HEK293T (cell line): ENCODE measurements at regions not wholly inside any gene's neighbourhood (a gene's known extent, or its start where the extent isn't known, plus 50 kb on each side); places are given as distances from the start of the nearest gene placed in this dataset.

Experiments used
- CTCF ChIA-PET: fragments of 350-600 bp; formaldehyde crosslinking; extraction: SDS; loops from one replicate; lab custom pipeline; 2021; ENCODE audit warnings: antibody characterized with exemption, inconsistent platforms; lab: Yijun Ruan, JAX
- POLR2A ChIA-PET: fragments of 350-600 bp; formaldehyde crosslinking; extraction: SDS; loops from one replicate; lab custom pipeline; 2020; ENCODE audit warnings: antibody characterized with exemption, inconsistent platforms; lab: Yijun Ruan, JAX
- DNase-seq: peaks from one replicate; pipeline ENCODE4 v3.0.0; 2012; ENCODE audit warnings: mixed read lengths; ENCODE audit errors: extremely low spot score
- ARNT ChIP-seq: fragments of 450-650 bp; IDR thresholded peaks from 2 replicates; pipeline ENCODE4 v1.6.1; 2017; ENCODE audit warnings: mild to moderate bottlenecking
- BHLHE40 ChIP-seq: fragments of 450-650 bp; IDR thresholded peaks from 2 replicates; pipeline ENCODE4 v1.6.1; 2016; ENCODE audit warnings: mild to moderate bottlenecking, moderate library complexity, borderline replicate concordance
- CTBP1 ChIP-seq: fragments of 450-650 bp; IDR thresholded peaks from 2 replicates; pipeline ENCODE4 v1.6.1; 2016; ENCODE audit warnings: borderline replicate concordance
- ELF4 ChIP-seq: fragments of 450-650 bp; IDR thresholded peaks from 2 replicates; pipeline ENCODE4 v1.6.1; 2017; ENCODE audit warnings: antibody characterized with exemption
- FOXA1 ChIP-seq: fragments of 450-650 bp; IDR thresholded peaks from 2 replicates; pipeline ENCODE4 v1.6.1; 2016; ENCODE audit warnings: mild to moderate bottlenecking
- FOXK2 ChIP-seq: fragments of 450-650 bp; IDR thresholded peaks from 2 replicates; pipeline ENCODE4 v1.6.1; 2016; ENCODE audit warnings: mild to moderate bottlenecking
- FOXM1 ChIP-seq: fragments of 450-650 bp; IDR thresholded peaks from 2 replicates; pipeline ENCODE4 v1.6.1; 2017; ENCODE audit warnings: mild to moderate bottlenecking, borderline replicate concordance
- HDGF ChIP-seq: fragments of 450-650 bp; IDR thresholded peaks from 2 replicates; pipeline ENCODE4 v1.6.1; 2017; ENCODE audit warnings: antibody characterized with exemption, borderline replicate concordance
- L3MBTL2 ChIP-seq: fragments of 450-650 bp; conservative IDR thresholded peaks from 2 replicates; pipeline ENCODE4 v1.6.1; 2016; ENCODE audit warnings: mild to moderate bottlenecking
- LEF1 ChIP-seq: fragments of 450-650 bp; IDR thresholded peaks from 2 replicates; pipeline ENCODE4 v1.6.1; 2017; ENCODE audit warnings: mild to moderate bottlenecking, borderline replicate concordance
- NFRKB ChIP-seq: fragments of 450-650 bp; IDR thresholded peaks from 2 replicates; pipeline ENCODE4 v1.6.1; 2016; ENCODE audit warnings: mild to moderate bottlenecking, moderate library complexity
- SP1 ChIP-seq: fragments of 450-650 bp; IDR thresholded peaks from 2 replicates; pipeline ENCODE4 v1.6.1; 2017
- SUZ12 ChIP-seq: fragments of 450-650 bp; IDR thresholded peaks from 2 replicates; pipeline ENCODE4 v1.6.1; 2016; ENCODE audit warnings: mild to moderate bottlenecking
- TARDBP ChIP-seq: fragments of 450-650 bp; IDR thresholded peaks from 2 replicates; pipeline ENCODE4 v1.6.1; 2016
- ZNF384 ChIP-seq: fragments of 450-650 bp; IDR thresholded peaks from 2 replicates; pipeline ENCODE4 v1.6.1; 2016
- TF ChIP-seq, protein P1 (sequence below): fragments of 450-650 bp; IDR thresholded peaks from 2 replicates; pipeline ENCODE4 v1.6.1; 2016

DNA sequence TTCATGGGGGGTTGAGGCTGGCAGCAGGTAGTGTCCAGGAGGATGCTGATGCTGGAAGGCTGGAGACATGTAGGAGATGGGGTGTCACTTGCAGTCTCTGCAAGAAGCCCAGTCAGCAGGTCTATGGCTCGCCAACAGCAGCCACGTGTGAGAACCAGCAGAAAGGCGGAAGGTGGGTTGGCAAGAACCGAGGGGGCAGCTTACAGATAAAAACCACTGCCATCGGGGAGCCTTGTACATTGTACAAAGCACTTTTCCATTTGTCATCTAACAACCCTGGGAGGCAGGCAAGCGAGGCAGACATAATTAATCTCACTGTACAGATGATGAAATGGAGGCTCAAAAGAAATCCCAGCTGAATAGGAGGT is 167.2 kb downstream of the KCNA5 start:
- DNase-seq: no peak
- ChIA-PET POLR2A (no interaction called here), CTCF (no interaction called here)
- TF ChIP-seq CTBP1: no peak
- TF ChIP-seq L3MBTL2: no peak
- no peak for TF ChIP-seq NFRKB
- no peak for TF ChIP-seq SUZ12
- no peak for TF ChIP-seq FOXM1
- TF ChIP-seq FOXA1: no peak
- TF ChIP-seq HDGF: no peak
- TF ChIP-seq ARNT: no peak
- no peak for TF ChIP-seq SP1
- TF ChIP-seq, protein P1, sequence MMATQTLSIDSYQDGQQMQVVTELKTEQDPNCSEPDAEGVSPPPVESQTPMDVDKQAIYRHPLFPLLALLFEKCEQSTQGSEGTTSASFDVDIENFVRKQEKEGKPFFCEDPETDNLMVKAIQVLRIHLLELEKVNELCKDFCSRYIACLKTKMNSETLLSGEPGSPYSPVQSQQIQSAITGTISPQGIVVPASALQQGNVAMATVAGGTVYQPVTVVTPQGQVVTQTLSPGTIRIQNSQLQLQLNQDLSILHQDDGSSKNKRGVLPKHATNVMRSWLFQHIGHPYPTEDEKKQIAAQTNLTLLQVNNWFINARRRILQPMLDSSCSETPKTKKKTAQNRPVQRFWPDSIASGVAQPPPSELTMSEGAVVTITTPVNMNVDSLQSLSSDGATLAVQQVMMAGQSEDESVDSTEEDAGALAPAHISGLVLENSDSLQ: no peak
- TF ChIP-seq BHLHE40: no peak
- no peak for TF ChIP-seq TARDBP
- no peak for TF ChIP-seq ELF4
- TF ChIP-seq FOXK2: no peak
- no peak for TF ChIP-seq ZNF384
- TF ChIP-seq LEF1: no peak

DNA sequence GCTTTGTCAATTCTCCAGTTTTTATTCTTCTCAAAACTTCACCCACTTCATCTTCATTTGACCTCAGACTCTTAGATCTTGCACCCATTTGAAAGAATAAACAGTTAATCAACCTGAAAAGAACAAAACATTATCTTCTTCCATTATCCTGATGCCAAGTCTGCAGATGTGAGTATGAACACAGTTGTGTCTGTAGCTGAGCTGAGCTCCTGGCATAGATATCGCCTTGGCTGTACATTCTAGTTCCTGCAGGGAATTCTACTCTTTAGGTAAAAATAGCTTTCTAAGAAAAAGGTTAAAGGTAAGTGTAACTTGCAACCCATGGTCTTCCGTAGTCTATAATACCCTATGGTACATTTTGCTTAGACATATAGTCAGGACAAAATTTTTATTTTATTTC is 169.7 kb downstream of the KCNA5 start:
- ChIA-PET POLR2A (no interaction called here), CTCF (interaction anchor here (1.2 kb wide), 1 partner anchor 13 kb away, joined by 5 read pairs; no protein-coding TSS in a partner anchor)
- no peak for TF ChIP-seq LEF1
- no peak for TF ChIP-seq CTBP1
- TF ChIP-seq SP1: no peak
- TF ChIP-seq TARDBP: no peak
- TF ChIP-seq ELF4: no peak
- TF ChIP-seq L3MBTL2: no peak
- no peak for TF ChIP-seq NFRKB
- no peak for TF ChIP-seq HDGF
- TF ChIP-seq BHLHE40: no peak
- TF ChIP-seq FOXK2: no peak
- TF ChIP-seq SUZ12: no peak
- TF ChIP-seq ARNT: no peak
- TF ChIP-seq, protein P1: no peak
- TF ChIP-seq FOXM1: no peak
- no peak for TF ChIP-seq FOXA1
- TF ChIP-seq ZNF384: no peak
- no peak for DNase-seq

DNA sequence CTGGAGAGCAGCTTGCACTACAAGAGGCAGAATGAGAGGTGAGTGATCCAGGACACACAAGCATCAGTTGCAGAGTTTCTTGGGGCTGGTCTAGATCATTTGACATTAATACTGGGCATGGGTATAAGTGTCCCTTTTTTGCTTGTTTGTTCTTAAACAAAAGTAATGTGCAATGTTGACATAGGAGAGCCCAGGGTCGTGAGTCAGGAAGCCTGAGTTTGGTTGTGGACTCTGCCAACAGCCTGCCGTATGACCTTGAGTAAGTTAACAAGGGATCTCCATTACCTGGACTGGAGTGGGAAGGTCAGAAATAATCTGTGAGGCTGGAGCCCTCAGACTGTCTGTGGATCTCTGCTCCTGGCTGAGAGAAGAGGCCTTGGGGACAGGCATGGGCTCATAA is 170.3 kb downstream of the KCNA5 start:
- TF ChIP-seq L3MBTL2 (no peak), LEF1 (no peak)
- POLR2A ChIA-PET: no interaction called here
- DNase-seq: no peak
- CTCF ChIA-PET: no interaction called here

DNA sequence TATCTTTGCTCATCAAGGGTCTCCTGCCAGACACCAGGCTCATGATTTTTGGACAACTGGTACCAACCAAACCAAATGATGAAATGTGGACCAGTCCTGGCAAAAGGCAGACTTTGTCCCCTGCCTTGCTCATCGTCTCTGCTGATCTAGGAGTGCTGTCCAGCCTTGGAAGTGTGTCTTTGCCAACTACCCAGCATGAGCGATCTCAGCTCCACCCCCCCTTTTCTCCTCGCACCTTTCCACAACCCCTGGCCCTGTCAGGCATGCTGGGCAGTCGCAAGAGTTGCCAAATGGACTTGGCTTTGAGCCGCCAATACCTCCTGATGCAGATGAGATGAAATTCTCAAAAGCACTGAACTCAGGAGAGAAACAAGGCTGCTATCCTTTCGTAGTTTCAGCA is 174.3 kb downstream of the KCNA5 start:
- ChIA-PET POLR2A (no interaction called here), CTCF (no interaction called here)
- TF ChIP-seq FOXK2: no peak
- TF ChIP-seq NFRKB: no peak
- no peak for TF ChIP-seq ELF4
- no peak for TF ChIP-seq TARDBP
- TF ChIP-seq SUZ12: no peak
- TF ChIP-seq SP1: no peak
- no peak for TF ChIP-seq L3MBTL2
- no peak for TF ChIP-seq HDGF
- no peak for TF ChIP-seq LEF1
- TF ChIP-seq CTBP1: no peak
- TF ChIP-seq FOXA1: no peak
- no peak for TF ChIP-seq BHLHE40
- no peak for TF ChIP-seq ARNT
- TF ChIP-seq, protein P1: no peak
- no peak for TF ChIP-seq ZNF384
- TF ChIP-seq FOXM1: no peak
- no peak for DNase-seq

DNA sequence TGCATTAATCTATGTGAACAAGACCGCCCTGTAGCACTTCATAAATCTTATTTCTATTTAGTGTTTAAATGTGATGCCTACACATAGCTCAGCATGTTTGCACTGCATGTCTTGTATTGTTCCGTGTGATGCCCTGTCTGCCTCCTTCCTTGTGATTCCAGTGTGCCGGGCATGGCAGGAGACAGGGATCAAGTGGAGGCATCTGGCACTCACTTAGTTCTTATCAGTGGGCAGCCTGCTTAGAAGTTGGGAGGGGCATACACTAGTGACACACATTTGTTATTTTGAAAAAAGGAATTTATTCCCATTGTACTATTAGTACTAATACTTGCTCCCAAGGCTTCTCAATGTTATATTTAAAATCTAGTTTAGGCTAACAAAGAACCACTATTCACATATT is 176.4 kb downstream of the KCNA5 start:
- POLR2A ChIA-PET: no interaction called here
- no peak for DNase-seq
- CTCF ChIA-PET: interaction anchor here (1.0 kb wide), 1 partner anchor 208 kb away, joined by 3 read pairs; no protein-coding TSS in a partner anchor
- TF ChIP-seq FOXK2 (no peak), HDGF (no peak), ZNF384 (no peak)

DNA sequence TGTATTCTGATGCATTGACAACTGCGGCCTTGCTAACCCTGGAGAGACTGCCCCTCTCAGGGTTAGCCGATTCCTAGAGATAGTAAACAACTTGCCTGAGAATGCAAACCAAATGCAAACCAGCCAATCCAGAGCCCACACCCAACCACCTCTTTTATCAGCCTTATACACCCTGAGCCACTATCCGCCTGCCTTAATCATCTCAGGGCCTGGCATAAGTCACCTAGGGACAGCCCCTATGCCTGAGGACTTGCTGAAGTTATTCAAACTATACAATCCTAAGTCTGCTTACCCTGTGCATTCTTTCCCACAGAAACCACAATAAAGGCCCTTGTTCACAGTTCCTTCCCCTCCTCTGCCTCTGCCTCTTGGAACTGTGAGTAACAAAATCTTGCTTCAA is 177.2 kb downstream of the KCNA5 start:
- POLR2A ChIA-PET: no interaction called here
- no peak for DNase-seq
- TF ChIP-seq HDGF (no peak), FOXA1 (no peak), ELF4 (no peak), TARDBP (no peak), L3MBTL2 (no peak), BHLHE40 (no peak), SUZ12 (no peak), LEF1 (no peak), CTBP1 (no peak), FOXK2 (no peak), ZNF384 (no peak), ARNT (no peak), SP1 (no peak), NFRKB (no peak), FOXM1 (no peak)
- TF ChIP-seq, protein P1: no peak
- CTCF ChIA-PET: interaction anchor here (1.0 kb wide), 1 partner anchor 207 kb away, joined by 3 read pairs; no protein-coding TSS in a partner anchor
